GM23248 (cell line): ENCODE measurements at regions not wholly inside any gene's neighbourhood (a gene's known extent, or its start where the extent isn't known, plus 50 kb on each side); places are given as distances from the start of the nearest gene placed in this dataset.

Experiments
- DNase-seq: peaks from one replicate; pipeline ENCODE4 v3.0.0-alpha.2; 2015
- H2AFZ ChIP-seq: fragments of 200-600 bp; sonication (generic); 2 replicates; pipeline ENCODE4 v1.6.1; 2016; ENCODE audit warnings: antibody characterized with exemption
- H3F3A ChIP-seq: fragments of 200-600 bp; sonication (generic); 2 replicates; pipeline ENCODE4 v1.6.1; 2016; ENCODE audit warnings: mild to moderate bottlenecking, antibody characterized with exemption, mixed run types; ENCODE audit not compliant: insufficient read depth
- H3K27ac ChIP-seq: fragments of 200-600 bp; sonication (generic); 2 replicates; pipeline ENCODE4 v1.5.1; 2016; ENCODE audit warnings: mild to moderate bottlenecking
- H3K27me3 ChIP-seq: fragments of 200-600 bp; sonication (generic); replicated peaks from 2 replicates; pipeline ENCODE4 v1.6.1; 2016; ENCODE audit warnings: mild to moderate bottlenecking; ENCODE audit not compliant: insufficient read depth
- H3K36me3 ChIP-seq: fragments of 200-600 bp; sonication (generic); 2 replicates; pipeline ENCODE4 v1.6.1; 2016; ENCODE audit warnings: low read depth, mild to moderate bottlenecking
- H3K4me1 ChIP-seq: fragments of 200-600 bp; sonication (generic); 2 replicates; pipeline ENCODE4 v1.6.1; 2016; ENCODE audit warnings: mild to moderate bottlenecking; ENCODE audit not compliant: insufficient read depth
- H3K4me2 ChIP-seq: fragments of 200-600 bp; sonication (generic); one replicate; pipeline ENCODE4 v1.6.1; 2016; ENCODE audit warnings: mild to moderate bottlenecking; ENCODE audit not compliant: unreplicated experiment
- H3K4me3 ChIP-seq: fragments of 200-600 bp; sonication (generic); 2 replicates; pipeline ENCODE4 v1.5.1; 2016; ENCODE audit warnings: mild to moderate bottlenecking
- H3K79me2 ChIP-seq: fragments of 200-600 bp; sonication (generic); 2 replicates; pipeline ENCODE4 v1.6.1; 2016; ENCODE audit warnings: mild to moderate bottlenecking; ENCODE audit not compliant: insufficient read depth
- H3K9ac ChIP-seq: fragments of 200-600 bp; sonication (generic); 2 replicates; pipeline ENCODE4 v1.6.1; 2016; ENCODE audit warnings: mild to moderate bottlenecking
- H3K9me2 ChIP-seq: fragments of 200-600 bp; sonication (generic); 2 replicates; pipeline ENCODE4 v1.6.1; 2016; ENCODE audit warnings: mixed run types, mild to moderate bottlenecking, moderate library complexity; ENCODE audit not compliant: insufficient read depth
- H3K9me3 ChIP-seq: fragments of 200-600 bp; sonication (generic); one replicate; pipeline ENCODE4 v1.6.1; 2017; ENCODE audit warnings: low read depth
- H4K20me1 ChIP-seq: fragments of 200-600 bp; sonication (generic); 2 replicates; pipeline ENCODE4 v1.6.0; 2016; ENCODE audit not compliant: insufficient read depth
- EZH2 ChIP-seq: fragments of 200-600 bp; sonication (generic); IDR thresholded peaks from 2 replicates; pipeline ENCODE4 v1.6.1; 2018; ENCODE audit warnings: antibody characterized with exemption, mild to moderate bottlenecking; ENCODE audit not compliant: insufficient read depth, poor library complexity, severe bottlenecking
- EZH2phosphoT487 ChIP-seq: fragments of 200-600 bp; sonication (generic); IDR thresholded peaks from 2 replicates; pipeline ENCODE4 v1.6.1; 2018; ENCODE audit warnings: antibody characterized with exemption, moderate library complexity, mild to moderate bottlenecking, low read depth; ENCODE audit not compliant: insufficient read depth
- WGBS, 2 experiments: methylation state at CpG; one replicate each; pipeline ENCODE4 v1.1.6; 2015 to 2017; ENCODE audit warnings: low lambda C conversion rate in 2 of 2, low coverage in 1 of 2; ENCODE audit errors: missing lambda C conversion rate in 2 of 2; 5-methylcytosine and 5-hydroxymethylcytosine counted together
- in situ Hi-C: fragments of 300-500 bp; cut with MboI; formaldehyde crosslinking; loops from 2 replicates; pipeline ENCODE4 v1.15.0; 2020

DNA sequence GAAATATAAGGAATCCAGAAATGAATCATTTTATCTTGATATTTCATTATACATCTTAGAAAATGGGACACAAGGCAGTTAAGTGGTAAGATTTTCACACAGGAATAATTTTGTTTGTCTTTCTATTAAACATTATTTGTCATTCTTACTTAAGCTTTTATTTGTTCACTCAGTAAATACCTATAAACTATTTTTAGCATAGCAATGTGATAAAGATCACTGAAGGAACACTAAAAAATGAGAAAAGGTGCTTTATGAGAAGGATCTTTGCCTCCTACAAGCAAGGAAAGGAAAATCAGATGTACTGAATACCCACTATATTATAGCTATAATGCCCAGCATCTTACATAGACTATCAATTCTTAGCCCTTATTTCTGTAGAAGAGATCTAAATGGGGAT is 176.2 kb upstream of the NYAP2 start:
- H3K4me1 ChIP-seq: no peaks in the 10 kb centered on the region
- H4K20me1 ChIP-seq: no peaks in the 10 kb centered on the region
- no peaks in the 10 kb centered on the region for H3K27me3 ChIP-seq
- H2AFZ ChIP-seq: no peak overlapping the region
- no peak overlapping the region for H3K27ac ChIP-seq
- H3F3A ChIP-seq: no peaks in the 10 kb centered on the region
- DNase-seq: no peak
- no peak overlapping the region for H3K4me3 ChIP-seq
- no peaks in the 10 kb centered on the region; the same call in 1 of the 2 replicates for H3K9me2 ChIP-seq
- TF ChIP-seq EZH2phosphoT487 (no peak), EZH2 (no peak)
- H3K79me2 ChIP-seq: no peaks in the 10 kb centered on the region
- no peak overlapping the region for H3K9ac ChIP-seq
- H3K4me2 ChIP-seq: no peak overlapping the region
- in situ Hi-C loops: no loop called here
- no peaks in the 10 kb centered on the region for H3K9me3 ChIP-seq
- H3K36me3 ChIP-seq: no peaks in the 10 kb centered on the region

DNA sequence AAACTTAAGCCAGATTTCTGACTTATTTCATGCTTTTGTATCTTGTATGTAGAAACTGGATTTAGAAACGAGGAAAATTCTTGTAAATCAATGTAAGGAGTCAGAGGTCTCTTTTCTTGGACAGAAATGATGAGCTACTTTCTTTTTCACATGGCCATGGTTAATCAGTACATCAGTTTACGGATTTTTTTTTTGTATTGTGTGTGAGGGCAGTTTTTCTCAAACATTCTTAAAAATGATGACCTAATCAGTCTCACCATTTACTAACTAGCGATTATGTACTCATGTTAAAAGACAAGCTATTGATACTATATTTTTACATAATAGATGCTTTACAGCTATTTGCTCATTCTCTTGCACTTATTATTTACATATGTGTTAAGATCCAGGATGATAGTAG is 165.2 kb upstream of the DOCK10 start:
- Histone ChIP-seq H3K9me2 (no peaks in the 10 kb centered on the region), H3K36me3 (no peaks in the 10 kb centered on the region), H3K9me3 (no peaks in the 10 kb centered on the region), H3K27ac (no peak overlapping the region), H3F3A (no peaks in the 10 kb centered on the region), H3K79me2 (no peaks in the 10 kb centered on the region), H3K4me2 (no peak overlapping the region), H3K9ac (no peak overlapping the region), H3K4me3 (no peak overlapping the region), H2AFZ (no peak overlapping the region), H3K27me3 (no peaks in the 10 kb centered on the region), H3K4me1 (no peaks in the 10 kb centered on the region), H4K20me1 (no peaks in the 10 kb centered on the region)
- 45 to 48% methylated on average over 3 of the region's 3 CpGs for WGBS, 2 experiments
- TF ChIP-seq EZH2phosphoT487 (no peak), EZH2 (no peak)
- DNase-seq: no peak
- in situ Hi-C loops: no loop called here

DNA sequence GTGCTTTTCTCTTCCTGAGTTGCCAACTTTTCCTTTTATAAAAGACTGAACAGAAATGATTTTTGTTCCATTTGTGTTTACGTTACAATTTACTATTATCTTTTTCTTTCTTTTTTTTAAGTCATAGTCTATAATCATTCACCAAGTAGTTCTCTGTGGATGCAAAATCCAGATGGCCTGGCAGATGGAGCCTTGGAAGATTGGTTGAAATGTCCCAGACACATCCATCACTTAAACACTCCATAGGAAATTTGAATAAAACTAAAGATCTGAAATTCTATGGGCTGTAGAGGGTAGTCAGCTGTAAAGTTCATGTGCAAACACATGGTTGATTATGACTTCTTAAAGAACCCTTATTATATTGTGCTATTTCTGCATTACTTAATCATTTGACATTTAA is 164.8 kb upstream of the DOCK10 start:
- Histone ChIP-seq H3K79me2 (no peaks in the 10 kb centered on the region), H3K9me3 (no peaks in the 10 kb centered on the region), H4K20me1 (no peaks in the 10 kb centered on the region), H3K27ac (no peak overlapping the region), H3K9ac (no peak overlapping the region), H3K4me1 (no peaks in the 10 kb centered on the region), H3K4me3 (no peak overlapping the region), H3K27me3 (no peaks in the 10 kb centered on the region), H3F3A (no peaks in the 10 kb centered on the region), H3K9me2 (no peaks in the 10 kb centered on the region), H3K4me2 (no peak overlapping the region), H2AFZ (no peak overlapping the region), H3K36me3 (no peaks in the 10 kb centered on the region)
- WGBS, 2 experiments: 42 to 50% methylated on average over 1 of the region's 1 CpG
- no peak for TF ChIP-seq EZH2phosphoT487
- no peak for TF ChIP-seq EZH2
- in situ Hi-C loops: no loop called here
- DNase-seq: no peak

DNA sequence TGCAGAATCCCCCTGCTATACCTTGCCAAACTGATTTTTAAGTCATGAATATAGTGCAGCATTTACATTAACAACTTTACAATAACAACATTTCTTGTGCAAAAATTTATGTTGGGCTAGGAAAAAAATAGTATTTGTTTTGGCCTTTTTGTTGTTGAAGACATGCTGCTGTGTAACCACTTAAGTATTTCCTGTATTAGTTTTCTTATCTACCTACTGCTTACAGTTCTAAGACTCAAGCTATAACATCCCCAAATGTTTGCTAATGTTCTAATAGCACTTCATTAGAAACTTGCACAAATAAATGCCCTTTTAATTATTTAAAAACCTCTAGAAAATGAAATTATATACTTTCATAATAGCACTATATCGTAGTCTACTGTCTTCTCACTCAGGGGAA is 154.3 kb upstream of the DOCK10 start:
- Histone ChIP-seq H3K79me2 (no peaks in the 10 kb centered on the region), H4K20me1 (no peaks in the 10 kb centered on the region), H3K4me3 (no peak overlapping the region), H3K27me3 (no peaks in the 10 kb centered on the region), H3K9ac (no peak overlapping the region), H3K27ac (no peak overlapping the region), H3K36me3 (no peaks in the 10 kb centered on the region), H3K4me2 (no peak overlapping the region), H3F3A (no peaks in the 10 kb centered on the region), H2AFZ (no peak overlapping the region), H3K9me3 (no peaks in the 10 kb centered on the region), H3K9me2 (no peaks in the 10 kb centered on the region), H3K4me1 (0 out of 2 replicates have a peak, but pooled peaks cover 4% of the 10 kb centered on the region)
- 59 to 61% methylated on average over 1 of the region's 1 CpG for WGBS, 2 experiments
- in situ Hi-C loops: no loop called here
- TF ChIP-seq EZH2phosphoT487: no peak
- no peak for TF ChIP-seq EZH2
- no peak for DNase-seq

DNA sequence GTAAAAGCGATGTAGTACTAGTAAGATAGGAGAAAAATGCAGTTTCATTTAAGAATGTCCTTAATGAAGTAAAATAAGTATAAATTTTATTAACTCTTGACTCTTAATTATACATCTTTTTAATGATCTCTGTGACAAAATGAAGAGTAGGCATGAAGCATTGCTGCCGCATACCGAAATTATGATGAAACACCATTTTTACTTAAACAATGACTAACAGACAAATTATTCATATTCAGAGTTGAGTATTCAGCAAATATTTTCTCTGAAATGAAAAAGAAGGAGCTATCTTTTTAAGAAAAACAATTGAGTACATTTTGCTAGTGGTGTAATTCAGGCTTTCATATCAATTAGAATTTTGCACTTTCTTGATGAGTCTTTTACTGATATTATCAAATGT is 150.6 kb upstream of the DOCK10 start:
- Histone ChIP-seq H3K9ac (no peak overlapping the region), H3K9me2 (no peaks in the 10 kb centered on the region), H3K79me2 (no peaks in the 10 kb centered on the region), H3K27ac (no peak overlapping the region), H4K20me1 (no peaks in the 10 kb centered on the region), H2AFZ (no peak overlapping the region), H3K9me3 (no peaks in the 10 kb centered on the region), H3K27me3 (no peaks in the 10 kb centered on the region), H3F3A (no peaks in the 10 kb centered on the region), H3K4me3 (no peak overlapping the region), H3K4me2 (no peak overlapping the region), H3K36me3 (no peaks in the 10 kb centered on the region), H3K4me1 (0 out of 2 replicates have a peak, but pooled peaks cover 4% of the 10 kb centered on the region)
- TF ChIP-seq EZH2 (no peak), EZH2phosphoT487 (no peak)
- WGBS, 2 experiments: 70 to 82% methylated on average over 3 of the region's 3 CpGs
- peak; percentile 21 for DNase-seq
- in situ Hi-C loops: no loop called here
